Trophoblast cell (in vitro differentiated cells and primary cell): ENCODE measurements at regions not wholly inside any gene's neighbourhood (a gene's known extent, or its start where the extent isn't known, plus 50 kb on each side); places are given as distances from the start of the nearest gene placed in this dataset.
A peak's percentile ranks its signal among the peaks of the same experiment; 100 is the strongest.
"Not testable (repeated sequence)": the region's sequence is repeated elsewhere in the genome, so short reads cannot be mapped to it uniquely, and the experiment has no call there.

Experiments
- DNase-seq, 2 donors: peaks; one replicate each; pipeline ENCODE4 v3.0.0-alpha.2; 2016
- H2AFZ ChIP-seq: 2 replicates; pipeline ENCODE4 v1.6.1; 2013; ENCODE audit warnings: low read length, moderate library complexity, mild to moderate bottlenecking; ENCODE audit not compliant: insufficient read depth, poor library complexity
- H2AK5ac ChIP-seq: 2 replicates; pipeline ENCODE4 v1.6.1; 2013; ENCODE audit warnings: mild to moderate bottlenecking, low read length
- H2BK120ac ChIP-seq: 2 replicates; pipeline ENCODE4 v1.6.1; 2013; ENCODE audit warnings: low read length, mild to moderate bottlenecking, moderate library complexity; ENCODE audit not compliant: insufficient read depth, poor library complexity
- H2BK12ac ChIP-seq: 2 replicates; pipeline ENCODE4 v1.6.1; 2013; ENCODE audit warnings: mild to moderate bottlenecking, low read length, moderate library complexity
- H2BK5ac ChIP-seq: 2 replicates; pipeline ENCODE4 v1.6.1; 2013; ENCODE audit warnings: low read length, low read depth, moderate library complexity, mild to moderate bottlenecking; ENCODE audit not compliant: poor library complexity
- H3K14ac ChIP-seq: 2 replicates; pipeline ENCODE4 v1.6.1; 2013; ENCODE audit warnings: mild to moderate bottlenecking, low read length
- H3K18ac ChIP-seq: 2 replicates; pipeline ENCODE4 v1.6.1; 2013; ENCODE audit warnings: mild to moderate bottlenecking, low read length
- H3K23ac ChIP-seq: 2 replicates; pipeline ENCODE4 v1.6.1; 2013; ENCODE audit warnings: low read length
- H3K27ac ChIP-seq: 2 replicates; pipeline ENCODE4 v1.5.1; 2013; ENCODE audit warnings: low read depth, mild to moderate bottlenecking, inconsistent platforms, low read length, moderate library complexity
- H3K27me3 ChIP-seq: 2 replicates; pipeline ENCODE4 v1.6.1; 2013; ENCODE audit warnings: inconsistent platforms, mild to moderate bottlenecking, low read length, moderate library complexity; ENCODE audit not compliant: insufficient read depth
- H3K36me3 ChIP-seq, 2 experiments: 1 replicate in 1 of 2; 2 replicates in 1 of 2; pipeline ENCODE4 v1.6.1; 2013; ENCODE audit warnings: low read length in 2 of 2, mild to moderate bottlenecking in 2 of 2, moderate library complexity in 1 of 2; ENCODE audit not compliant: insufficient read depth in 2 of 2, control insufficient read depth in 1 of 2
- H3K4ac ChIP-seq: 2 replicates; pipeline ENCODE4 v1.6.1; 2013; ENCODE audit warnings: low read depth, mild to moderate bottlenecking, low read length, moderate library complexity
- H3K4me1 ChIP-seq, 2 experiments: 1 replicate in 1 of 2; 2 replicates in 1 of 2; pipeline ENCODE4 v1.6.1; 2013; ENCODE audit warnings: low read length in 2 of 2, mild to moderate bottlenecking in 2 of 2, moderate library complexity in 1 of 2; ENCODE audit not compliant: insufficient read depth in 2 of 2, control insufficient read depth in 1 of 2
- H3K4me2 ChIP-seq: 2 replicates; pipeline ENCODE4 v1.6.1; 2013; ENCODE audit warnings: inconsistent platforms, mild to moderate bottlenecking, low read length, moderate library complexity
- H3K4me3 ChIP-seq: 2 replicates; pipeline ENCODE4 v1.5.1; 2013; ENCODE audit warnings: mild to moderate bottlenecking, low read depth, low read length, inconsistent platforms
- H3K79me1 ChIP-seq: one replicate; pipeline ENCODE4 v1.6.1; 2013; ENCODE audit warnings: low read length
- H3K79me2 ChIP-seq: 2 replicates; pipeline ENCODE4 v1.6.1; 2013; ENCODE audit warnings: low read length, mild to moderate bottlenecking; ENCODE audit not compliant: control insufficient read depth, insufficient read depth, poor library complexity
- H3K9ac ChIP-seq: 2 replicates; pipeline ENCODE4 v1.6.1; 2013; ENCODE audit warnings: mild to moderate bottlenecking, low read length
- H3K9me3 ChIP-seq: 2 replicates; pipeline ENCODE4 v1.6.1; 2013; ENCODE audit warnings: low read depth, mild to moderate bottlenecking, control low read depth, inconsistent platforms, low read length; ENCODE audit not compliant: insufficient read depth
- H4K12ac ChIP-seq: 2 replicates; pipeline ENCODE4 v1.6.1; 2013; ENCODE audit warnings: low read depth, mild to moderate bottlenecking, low read length, moderate library complexity
- H4K8ac ChIP-seq: 2 replicates; pipeline ENCODE4 v1.6.1; 2013; ENCODE audit warnings: low read depth, mild to moderate bottlenecking, low read length, moderate library complexity
- H4K91ac ChIP-seq: one replicate; pipeline ENCODE4 v1.6.1; 2013; ENCODE audit warnings: low read depth, mild to moderate bottlenecking, low read length, moderate library complexity
- WGBS: extraction: QIAGEN DNeasy Blood & Tissue Kit; methylation state at CpG from one replicate; pipeline ENCODE4 v1.1.7; 2013; ENCODE audit warnings: missing lambda C conversion rate; ENCODE audit not compliant: insufficient read length, insufficient coverage; ENCODE audit errors: extremely low coverage; 5-methylcytosine and 5-hydroxymethylcytosine counted together

DNA sequence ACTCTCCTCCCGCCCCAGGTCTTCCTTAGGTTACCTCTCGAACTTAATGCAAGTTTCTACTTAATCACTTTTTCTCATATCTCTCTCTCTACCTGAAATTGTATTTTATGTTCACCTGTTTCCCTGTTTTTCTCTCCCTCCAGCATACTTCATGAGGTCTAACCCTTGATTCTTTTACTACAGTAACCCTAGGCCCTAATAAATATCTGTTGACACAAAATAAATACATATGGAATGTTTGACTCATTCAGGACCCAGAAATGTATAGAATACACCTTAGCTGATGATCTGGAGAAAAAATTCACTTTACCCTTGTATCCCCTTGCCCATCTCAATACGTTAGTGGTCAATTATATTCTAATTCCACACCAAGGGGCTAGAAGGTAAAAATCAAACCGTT lies 250.9 kb upstream of the PTGER4 start:
- WGBS, result no CpG with 5 or more reads among the region's 4 CpGs
- Histone ChIP-seq H3K4ac (no peak overlapping the region), H3K27me3 (no peaks in the 10 kb centered on the region), H3K36me3 (no peaks in the 10 kb centered on the region), H3K14ac (no peak overlapping the region), H2BK120ac (no peak overlapping the region), H3K4me3 (no peak overlapping the region), H3K9ac (no peak overlapping the region), H2AK5ac (no peak overlapping the region), H4K91ac (no peak overlapping the region), H3K4me1 (peaks cover 0 to 2% of the 10 kb centered on the region in 2 experiments), H3K27ac (no peak overlapping the region), H3K79me1 (no peaks in the 10 kb centered on the region), H2BK5ac (no peak overlapping the region), H3K18ac (no peak overlapping the region), H2AFZ (no peak overlapping the region), H4K8ac (no peak overlapping the region), H3K79me2 (no peaks in the 10 kb centered on the region), H3K23ac (no peak overlapping the region), H4K12ac (no peak overlapping the region), H2BK12ac (no peak overlapping the region), H3K4me2 (no peak overlapping the region), H3K9me3 (no peaks in the 10 kb centered on the region)
- DNase-seq, result no peak

DNA sequence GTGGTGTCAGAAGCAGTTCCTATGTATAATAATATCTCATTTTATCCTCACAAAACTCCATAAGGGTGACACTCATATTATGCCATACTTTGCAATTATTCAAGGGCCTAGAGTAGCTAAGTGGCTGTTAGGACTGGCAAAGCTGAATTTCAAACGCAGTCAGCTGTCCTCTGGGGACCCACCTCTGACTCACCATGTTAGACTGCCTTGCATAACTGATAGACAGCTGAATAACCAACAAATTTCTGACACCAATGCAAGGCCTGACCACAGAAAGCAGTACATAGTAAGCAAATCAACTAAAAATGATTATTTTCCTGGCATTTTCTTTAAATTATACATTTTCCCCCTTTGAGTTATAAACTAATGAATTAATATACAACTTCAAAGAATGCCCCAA lies 251.6 kb upstream of the PTGER4 start:
- Histone ChIP-seq H4K12ac (no peak overlapping the region), H2BK12ac (no peak overlapping the region), H3K27me3 (no peaks in the 10 kb centered on the region), H3K4me1 (peaks cover 0 to 2% of the 10 kb centered on the region in 2 experiments), H3K79me2 (no peaks in the 10 kb centered on the region), H4K8ac (no peak overlapping the region), H2BK120ac (no peak overlapping the region), H3K9ac (no peak overlapping the region), H3K27ac (no peak overlapping the region), H3K9me3 (no peaks in the 10 kb centered on the region), H3K79me1 (no peaks in the 10 kb centered on the region), H2BK5ac (no peak overlapping the region), H3K4me2 (no peak overlapping the region), H3K14ac (no peak overlapping the region), H4K91ac (no peak overlapping the region), H3K23ac (no peak overlapping the region), H3K4me3 (no peak overlapping the region), H3K4ac (no peak overlapping the region), H2AK5ac (no peak overlapping the region), H3K36me3 (no peaks in the 10 kb centered on the region), H2AFZ (no peak overlapping the region), H3K18ac (no peak overlapping the region)
- DNase-seq, result peak; percentile 20 to 43
- WGBS, result no CpG with 5 or more reads among the region's 1 CpG

DNA sequence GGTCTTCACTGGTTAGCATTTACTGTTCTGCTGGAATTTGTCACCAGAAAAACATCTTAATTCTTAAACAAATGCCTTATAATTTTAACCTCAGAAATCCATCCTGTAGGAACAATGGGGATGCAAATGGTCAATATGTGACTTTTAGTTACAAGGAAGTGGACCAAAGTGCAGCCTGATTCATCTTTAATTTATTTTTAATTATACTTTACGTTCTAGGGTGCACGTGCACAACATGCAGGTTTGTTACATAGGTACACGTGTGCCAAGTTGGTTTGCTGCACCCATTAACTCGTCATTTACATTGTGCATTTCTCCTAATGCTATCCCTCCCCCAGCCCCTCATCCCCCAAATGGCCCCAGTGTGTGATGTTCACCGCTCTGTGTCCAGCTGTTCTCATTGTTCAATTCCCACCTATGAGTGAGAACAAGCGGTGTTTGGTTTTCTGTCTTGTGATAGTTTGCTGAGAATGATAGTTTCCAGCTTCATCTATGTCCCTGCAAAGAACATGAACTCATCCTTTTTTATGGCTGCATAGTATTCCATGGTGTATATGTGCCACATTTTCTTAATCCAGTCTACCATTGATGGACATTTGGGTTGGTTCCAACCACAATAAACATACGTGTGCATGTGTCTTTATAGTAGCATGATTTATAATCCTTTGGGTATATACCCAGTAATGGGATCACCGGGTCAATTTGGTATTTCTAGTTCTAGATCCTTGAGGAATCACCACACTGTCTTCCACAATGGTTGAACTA lies 262.5 kb upstream of the PTGER4 start:
- not testable (repeated sequence) for H3K36me3 ChIP-seq, H3K79me2 ChIP-seq, DNase-seq, H3K9ac ChIP-seq, H3K4me3 ChIP-seq, H4K12ac ChIP-seq, H4K8ac ChIP-seq, H2BK12ac ChIP-seq, H2BK120ac ChIP-seq, H2AK5ac ChIP-seq, H4K91ac ChIP-seq, H3K23ac ChIP-seq, H3K4me1 ChIP-seq, H3K79me1 ChIP-seq, H2AFZ ChIP-seq, H2BK5ac ChIP-seq, H3K27me3 ChIP-seq, H3K18ac ChIP-seq, H3K14ac ChIP-seq, H3K9me3 ChIP-seq, H3K4me2 ChIP-seq, H3K4ac ChIP-seq, H3K27ac ChIP-seq
- no CpG with 5 or more reads among the region's 8 CpGs for WGBS

DNA sequence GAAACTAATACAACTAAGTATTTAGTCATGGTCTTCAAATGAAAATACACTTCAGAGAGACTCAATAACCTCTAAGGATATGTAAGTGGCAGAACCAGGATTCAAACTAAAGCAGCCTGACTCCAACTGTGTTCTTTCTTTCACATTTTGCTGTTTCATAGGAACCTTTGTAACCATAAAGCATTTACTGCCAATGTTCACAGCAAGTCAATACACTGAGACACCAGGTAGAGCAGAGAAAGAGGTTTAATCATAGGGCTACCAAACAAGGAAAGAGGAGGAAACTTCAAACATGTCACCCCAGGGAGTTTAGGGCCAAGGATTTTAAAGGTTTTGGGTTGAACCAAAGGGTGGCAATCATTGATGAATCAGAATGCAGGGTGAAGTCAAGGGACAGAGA lies 263.1 kb upstream of the PTGER4 start:
- Histone ChIP-seq H4K12ac (no peak overlapping the region), H3K27ac (no peak overlapping the region), H3K4ac (no peak overlapping the region), H3K4me1 (no peaks in the 10 kb centered on the region), H3K27me3 (no peaks in the 10 kb centered on the region), H3K9ac (no peak overlapping the region), H3K9me3 (no peaks in the 10 kb centered on the region), H2BK5ac (no peak overlapping the region), H2BK120ac (no peak overlapping the region), H2AK5ac (no peak overlapping the region), H3K4me2 (no peak overlapping the region), H2AFZ (no peak overlapping the region), H3K23ac (no peak overlapping the region), H4K91ac (no peak overlapping the region), H3K4me3 (no peak overlapping the region), H3K18ac (no peak overlapping the region), H3K79me2 (no peaks in the 10 kb centered on the region), H3K36me3 (no peaks in the 10 kb centered on the region), H3K79me1 (no peaks in the 10 kb centered on the region), H4K8ac (no peak overlapping the region), H2BK12ac (no peak overlapping the region), H3K14ac (no peak overlapping the region)
- no peak for DNase-seq
